Activated naive CD4-positive, alpha-beta T cell (primary cell): ENCODE measurements at regions not wholly inside any gene's neighbourhood (a gene's known extent, or its start where the extent isn't known, plus 50 kb on each side); places are given as distances from the start of the nearest gene placed in this dataset.

Experiments used
- DNase-seq, 4 experiments: peaks; one replicate each; lab custom pipeline; 2025; lab: John Stamatoyannopoulos, UW

- DNase-seq, result no peak
Measured at GRCh38 chr4:123807866-123808265, 411.3 kb downstream of the SPRY1 start.

GRCh38 chr4:123809864-123810263 lies 413.3 kb downstream of the SPRY1 start:
- no peak for DNase-seq

DNA sequence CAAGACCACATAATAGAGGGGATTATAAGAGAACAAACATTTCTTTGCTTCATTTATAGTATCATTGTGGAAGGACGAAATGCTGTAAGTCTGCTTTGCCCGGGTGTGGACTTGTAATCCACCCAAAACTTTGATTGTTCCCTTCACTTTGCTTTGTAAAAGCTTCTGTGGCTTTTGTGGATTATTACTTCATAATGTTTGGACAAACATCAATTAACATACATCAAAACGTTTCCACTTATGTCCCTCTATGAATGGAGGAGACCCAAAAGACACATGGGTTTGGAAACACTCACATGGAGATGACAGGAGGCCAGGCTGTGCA lies 415.4 kb downstream of the SPRY1 start:
- no peak for DNase-seq

DNA sequence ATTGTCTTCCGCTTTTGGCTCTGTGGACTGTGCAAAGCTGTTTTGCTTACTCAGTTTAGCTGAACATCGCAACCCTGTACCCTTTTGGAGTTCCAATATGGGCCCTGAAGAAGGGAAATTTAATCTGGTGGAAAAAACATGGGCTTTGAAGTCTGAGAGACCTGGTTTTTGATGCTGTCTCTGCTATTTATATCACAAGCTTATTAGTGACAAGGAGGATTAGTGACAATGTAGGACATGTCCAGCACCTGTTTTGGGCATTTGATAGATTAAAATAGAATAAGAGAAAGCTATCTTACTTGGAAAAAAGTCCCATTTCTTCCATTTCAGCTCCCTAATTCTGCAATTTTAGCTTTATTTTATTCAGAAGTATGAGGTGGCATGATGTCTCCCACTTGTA lies 417.3 kb downstream of the SPRY1 start:
- no peak for DNase-seq

- no peak for DNase-seq
Measured at GRCh38 chr4:123816462-123816861, 419.9 kb downstream of the SPRY1 start.

DNA sequence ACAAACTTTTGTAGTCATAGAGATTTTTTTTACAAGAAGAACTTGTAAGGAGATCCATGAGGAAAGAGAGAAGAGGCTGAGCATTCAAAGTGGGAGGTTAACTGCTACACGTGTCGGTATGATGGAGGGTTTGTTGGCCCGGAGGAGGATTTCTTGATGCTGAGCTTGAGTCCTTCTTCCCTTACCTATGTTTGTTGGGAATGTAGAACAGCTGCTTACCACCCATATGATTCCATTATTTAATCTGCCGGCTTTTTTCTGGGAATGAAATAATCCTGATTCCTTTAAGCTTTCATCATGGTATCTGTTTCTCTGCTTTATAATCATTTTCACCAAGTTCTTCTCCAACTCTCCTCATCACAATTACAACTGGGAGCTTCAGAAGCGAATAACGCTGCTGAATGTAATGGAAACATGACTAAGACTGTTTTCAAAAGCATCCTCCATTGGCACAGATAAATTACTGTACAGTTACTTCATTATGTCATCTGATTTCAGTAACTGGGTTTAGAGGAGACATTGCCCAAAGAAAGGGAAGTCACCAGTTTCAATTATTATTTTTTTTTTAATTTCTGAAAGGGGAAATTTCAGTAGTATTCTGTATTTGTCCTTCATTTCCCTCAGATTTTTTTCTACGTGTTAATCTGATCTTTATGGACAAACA lies 420.6 kb downstream of the SPRY1 start:
- DNase-seq, result no peak

GRCh38 chr4:123819362-123820035 lies 422.9 kb downstream of the SPRY1 start:
- no peak for DNase-seq

DNA sequence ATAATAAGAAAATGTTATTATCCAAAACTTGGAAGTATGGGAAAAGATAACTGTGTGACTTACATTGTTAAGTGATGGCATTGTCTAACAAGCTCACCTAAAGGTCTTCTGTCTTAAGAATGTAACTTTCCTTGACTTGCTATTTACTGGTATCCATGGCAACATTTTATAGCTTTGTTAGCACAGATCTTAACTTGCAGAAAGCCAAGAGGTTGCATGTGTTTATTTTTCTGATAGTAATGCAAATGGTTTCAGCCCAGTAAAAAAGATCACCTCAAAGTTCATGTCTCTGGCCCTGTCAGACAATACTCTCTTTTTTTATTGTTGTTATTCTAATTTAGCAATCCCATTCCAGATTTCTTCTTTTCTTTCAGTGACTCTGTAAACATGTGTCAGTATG lies 425.3 kb downstream of the SPRY1 start:
- no peak for DNase-seq

DNA sequence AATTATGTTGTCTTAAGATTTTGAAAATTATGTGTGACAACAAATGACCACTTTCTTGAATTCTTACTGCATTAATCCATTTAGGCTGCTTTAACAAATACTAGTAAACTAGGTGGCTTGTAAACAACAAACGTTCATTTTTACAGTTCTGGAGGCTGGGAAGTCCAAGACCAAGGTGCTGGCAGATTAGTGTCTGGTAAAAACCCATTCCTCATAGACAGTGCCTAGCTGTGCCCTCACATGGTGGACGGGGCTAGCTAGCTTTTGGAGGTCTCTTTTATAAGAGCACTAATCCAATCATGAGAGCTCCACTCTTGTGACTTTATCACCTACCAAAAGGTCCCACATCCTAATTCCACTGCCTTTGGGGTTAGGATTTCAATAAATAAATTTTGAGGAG lies 425.8 kb downstream of the SPRY1 start:
- DNase-seq, result no peak

GRCh38 chr4:123823244-123823643 lies 426.6 kb downstream of the SPRY1 start:
- no peak for DNase-seq

GRCh38 chr4:123824524-123824923 lies 427.9 kb downstream of the SPRY1 start:
- DNase-seq, result no peak

GRCh38 chr4:123825596-123826291 lies 429.1 kb downstream of the SPRY1 start:
- DNase-seq, result no peak

DNA sequence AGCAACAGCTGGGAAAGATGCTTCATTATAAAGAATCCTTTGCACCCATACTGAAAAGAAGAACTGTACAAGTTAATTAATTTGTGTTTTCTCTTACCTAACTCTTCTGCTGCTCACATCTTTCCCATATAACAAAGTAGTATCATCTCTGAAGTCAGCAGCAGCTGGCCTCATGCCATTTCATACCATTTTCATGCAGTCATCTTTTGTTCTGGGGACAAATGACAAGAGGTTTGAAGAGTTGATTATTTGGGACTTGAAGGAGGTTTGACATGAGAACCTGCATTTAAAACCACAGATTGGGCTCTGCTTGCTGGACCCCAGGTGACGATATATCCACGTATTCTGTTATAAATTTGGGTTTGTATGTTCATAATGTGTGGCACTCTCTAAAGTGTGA lies 430.3 kb downstream of the SPRY1 start:
- no peak for DNase-seq

DNA sequence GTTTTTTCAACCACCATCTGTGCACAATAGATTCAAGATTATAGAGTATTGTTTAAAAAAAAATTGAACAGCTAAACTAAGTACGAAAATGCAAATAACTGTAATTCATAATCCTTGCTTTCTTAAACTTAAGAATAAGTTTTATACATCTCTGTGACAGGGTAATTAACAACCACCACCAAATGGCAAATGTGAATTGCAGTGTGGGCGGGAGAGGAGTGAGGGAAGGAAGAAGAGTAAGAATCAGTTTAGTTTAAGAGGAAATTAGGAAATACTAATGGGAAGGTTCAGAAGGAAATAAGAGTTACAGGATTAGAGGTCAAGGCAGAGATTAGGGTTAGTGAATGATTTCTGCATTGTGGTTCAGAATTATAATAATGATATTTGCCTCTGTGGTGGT lies 430.9 kb downstream of the SPRY1 start:
- no peak for DNase-seq

DNA sequence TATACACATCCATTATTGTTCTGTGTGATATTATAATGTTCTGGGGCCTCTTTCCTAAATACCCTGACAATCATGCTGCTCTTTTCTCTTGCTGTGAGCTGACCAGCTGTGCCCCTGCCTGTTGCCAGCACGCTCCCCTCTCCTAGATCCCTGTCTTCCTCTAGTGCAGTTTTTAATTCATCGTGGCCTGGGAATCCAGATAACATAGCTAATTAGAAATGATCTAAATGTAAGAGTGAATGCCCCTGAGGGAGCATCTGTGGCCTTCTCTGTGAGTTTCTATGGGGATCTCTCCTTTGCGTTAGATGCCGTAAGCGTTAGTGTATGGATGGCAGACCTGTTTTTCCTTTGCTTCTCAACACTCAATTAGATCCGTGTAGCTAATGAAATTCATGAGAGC lies 434.3 kb downstream of the SPRY1 start:
- no peak for DNase-seq

- DNase-seq, result no peak
Measured at GRCh38 chr4:123832173-123833026, 435.8 kb downstream of the SPRY1 start.

DNA sequence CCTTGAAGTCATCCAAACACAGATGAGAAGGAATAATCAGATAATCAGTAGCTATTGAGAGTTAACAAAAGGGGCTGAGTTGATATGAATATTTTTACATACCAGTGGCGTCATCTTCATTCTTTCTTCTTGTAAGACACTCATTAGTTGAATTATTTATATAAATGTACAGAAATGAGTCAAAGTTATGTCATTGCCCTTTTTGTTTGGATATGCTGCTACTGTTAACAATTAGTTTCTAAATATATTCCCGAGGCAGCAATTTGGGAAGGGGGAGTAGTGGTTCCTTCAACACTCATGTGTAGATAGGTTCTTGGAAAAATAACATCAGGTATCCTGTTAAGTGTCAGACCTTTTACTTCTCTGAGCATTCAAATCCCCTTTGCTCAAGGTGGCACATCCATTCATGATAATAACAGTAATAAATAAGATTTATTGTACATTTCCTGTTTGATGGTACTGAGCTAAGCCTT lies 436.6 kb downstream of the SPRY1 start:
- DNase-seq, result no peak

DNA sequence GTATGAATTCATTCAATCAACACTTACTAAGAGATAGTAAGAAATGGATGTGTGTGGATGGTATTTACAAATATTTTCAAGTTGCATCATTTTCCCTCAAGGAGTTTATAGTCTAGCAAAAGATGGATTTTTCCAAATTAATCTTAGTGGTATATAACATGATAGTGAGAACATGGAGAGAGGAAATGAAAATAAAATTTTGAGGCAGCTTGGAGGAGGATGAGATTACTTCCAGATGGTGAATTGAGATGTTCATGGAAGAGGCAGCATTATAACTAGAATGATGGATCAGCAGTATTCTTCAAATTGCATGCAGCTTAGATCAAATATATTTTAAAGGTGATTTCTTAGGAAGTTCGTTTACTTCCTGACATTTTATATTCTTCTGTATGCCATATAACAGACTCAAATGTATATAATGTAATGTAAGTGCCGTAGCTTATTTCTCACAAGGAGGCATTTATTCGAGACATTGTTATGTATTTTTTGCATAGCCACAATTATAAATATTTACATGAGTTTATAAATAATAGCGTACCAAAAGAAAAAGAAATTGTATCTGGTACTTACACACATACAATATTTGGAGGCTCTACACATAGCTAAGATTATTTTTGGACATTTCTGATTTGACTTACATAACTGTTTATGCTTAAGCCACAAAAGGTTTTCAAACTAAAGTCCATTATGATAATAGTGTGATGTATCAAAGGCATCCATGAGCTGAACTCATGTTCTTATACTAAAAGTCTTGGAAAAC lies 439.4 kb downstream of the SPRY1 start:
- DNase-seq, result no peak

DNA sequence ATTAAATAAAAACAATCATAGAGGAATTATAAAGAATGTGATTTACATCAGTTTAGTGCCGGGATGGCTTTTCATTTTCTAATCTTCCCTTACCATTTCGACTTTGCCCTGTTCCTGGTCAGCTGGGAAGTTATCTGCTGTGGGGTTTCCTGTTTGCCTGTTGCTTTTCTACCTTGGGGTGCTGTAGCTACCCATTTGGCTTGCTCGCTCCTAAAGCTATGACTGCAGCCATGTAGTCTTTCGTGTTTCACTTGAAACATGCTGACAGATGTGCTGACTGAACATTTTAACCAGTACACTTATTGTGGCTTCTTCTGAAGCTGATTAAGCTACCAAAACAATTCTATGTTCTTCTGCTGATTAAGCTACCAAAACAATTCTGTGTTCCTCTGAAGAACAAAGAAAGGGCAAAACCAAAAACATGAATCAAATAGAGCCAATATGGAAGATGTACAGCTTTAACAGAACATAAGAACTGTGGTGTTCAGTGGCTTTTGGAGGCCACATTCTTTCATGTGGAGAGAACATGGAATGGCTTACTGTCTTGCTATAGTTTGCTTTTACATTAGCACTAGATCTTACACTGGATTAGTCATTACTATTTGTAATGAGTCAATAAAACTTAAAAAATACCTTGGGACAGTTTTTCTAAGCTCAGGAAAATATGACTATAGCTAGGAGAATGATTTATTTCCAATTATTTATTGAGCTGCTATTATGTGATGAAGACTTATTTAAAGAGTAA lies 440.4 kb downstream of the SPRY1 start:
- no peak for DNase-seq

- no peak for DNase-seq
Measured at GRCh38 chr4:123838474-123838873, 441.9 kb downstream of the SPRY1 start.

GRCh38 chr4:123840197-123840596 lies 443.6 kb downstream of the SPRY1 start:
- DNase-seq, result no peak
